Heart right ventricle (tissue), 16 donors: ENCODE measurements at regions not wholly inside any gene's neighbourhood (a gene's known extent, or its start where the extent isn't known, plus 50 kb on each side); places are given as distances from the start of the nearest gene placed in this dataset.
"Not testable (repeated sequence)": the region's sequence is repeated elsewhere in the genome, so short reads cannot be mapped to it uniquely, and the experiment has no call there.

ENCODE experiments used
- ATAC-seq, 8 donors: fragments of 200-7000 bp; cut with Tn5 transposase; one replicate each; pipeline ENCODE4 v1.9.1; 2020; ENCODE audit warnings: mild to moderate bottlenecking in 8 of 8, moderate library complexity in 8 of 8, moderate number of reproducible peaks in 1 of 8
- DNase-seq, 2 donors: peaks; one replicate each; pipeline ENCODE4 v3.0.0-alpha.2; 2020
- H3K27ac ChIP-seq, 10 donors: fragments of 200-600 bp; sonication (generic) in 2 of 10; one replicate each; pipeline versions ENCODE4 v1.5.0 to v1.8.0; 2020 to 2022; ENCODE audit warnings: mild to moderate bottlenecking in 3 of 10
- H3K27me3 ChIP-seq, 7 donors: fragments of 200-600 bp; one replicate each; pipeline ENCODE4 v1.8.0; 2021 to 2022; ENCODE audit warnings: mild to moderate bottlenecking in 2 of 7
- H3K36me3 ChIP-seq, 9 donors: fragments of 200-600 bp; sonication (generic) in 1 of 9; one replicate each; pipeline versions ENCODE4 v1.5.0 to v1.8.0; 2020 to 2022; ENCODE audit warnings: mild to moderate bottlenecking in 2 of 9
- H3K4me1 ChIP-seq, 9 donors: fragments of 200-600 bp; sonication (generic) in 1 of 9; one replicate each; pipeline versions ENCODE4 v1.5.0 to v1.8.0; 2020 to 2022; ENCODE audit warnings: mild to moderate bottlenecking in 4 of 9
- H3K4me3 ChIP-seq, 10 donors: fragments of 200-600 bp; sonication (generic) in 2 of 10; one replicate each; pipeline versions ENCODE4 v1.5.0 to v1.8.0; 2020 to 2022; ENCODE audit warnings: mild to moderate bottlenecking in 7 of 10, moderate library complexity in 2 of 10
- H3K9me3 ChIP-seq, 11 donors: fragments of 200-600 bp in 10 of 11; sonication (generic) in 2 of 11; one replicate each; pipeline versions ENCODE4 v1.5.0 to v1.8.0; 2013 to 2022; ENCODE audit warnings: mild to moderate bottlenecking in 2 of 11, control low read depth in 1 of 11, moderate library complexity in 1 of 11
- WGBS, 2 donors: extraction: QIAGEN DNeasy Blood & Tissue Kit; methylation state at CpG; one replicate each; pipeline ENCODE4 v1.1.7; 2013; ENCODE audit warnings: inconsistent platforms in 1 of 2; 5-methylcytosine and 5-hydroxymethylcytosine counted together
- intact Hi-C, 10 donors: fragments of 100-400 bp; cut with DNase I; formaldehyde crosslinking; loops; one replicate each; pipeline versions ENCODE4 v1.11.1 to v1.14.2; 2022
- TF ChIP-seq, protein P1 (sequence below), 9 donors: fragments of 200-600 bp; sonication (generic) in 2 of 9; IDR thresholded peaks; one replicate each; pipeline versions ENCODE4 v1.5.0 to v1.8.0; 2021 to 2022; ENCODE audit warnings: antibody characterized with exemption in 9 of 9, mild to moderate bottlenecking in 5 of 9, moderate library complexity in 1 of 9
- donor health status: Arrhythmogenic right ventricular cardiomyopathy.
- donor health status: ischemic (EF 13 %, LVEDD 7.1; RV severe dilation, severe dysfunction).
- donor health status: healthy with polysubstance abuse.
- donor health status: DM: no; HTN: yes; CAD: no.
- donor health status: DM: no; HTN: no; CAD: no.
- donor health status: ischemic (EF 25% LVEDD 6.9; RV normal size, moderate dysfunction).
- donor health status: ischemic (EF 25% LVEDD 5.7; RV mildly dilated, moderate dysfunction).
- donor health status: healthy.
- donor health status: DM: yes; HTN: yes; CAD: no.
- donor health status: Ischemic cardiomyopathy.
- donor health status: ischemic (EF 35%, LVEDD 5.7; RV mildly dilated, moderate dysfunction).
- donor health status: nonischemic (EF 11% LVEDD 7.7; RV severe dilation, severe dysfunction).
- donor health status: DM: yes; HTN: yes; CAD: no.
- donor health status: PGD.
- donor health status: ischemic (EF 29% LVEDD 5.4; RV normal size, mild dysfunction).
- donor health status: nonischemic (EF 23%, LVEDD 6.1; RV moderate dilation, normal function).

GRCh38 chr7:68892236-68892635 lies 706.0 kb upstream of the AUTS2 start:
- ATAC-seq (no peak), DNase-seq (no peak)
- intact Hi-C loops, result no loop called here
- Histone ChIP-seq H3K9me3 (no peaks in the 10 kb centered on the region), H3K4me3 (no peak overlapping the region), H3K27me3 (peaks cover 0 to 10% (median 0%) of the 10 kb centered on the region in 7 donors), H3K27ac (no peak overlapping the region), H3K36me3 (no peaks in the 10 kb centered on the region), H3K4me1 (peaks cover 0 to 4% (median 0%) of the 10 kb centered on the region in 9 donors)
- TF ChIP-seq, protein P1, sequence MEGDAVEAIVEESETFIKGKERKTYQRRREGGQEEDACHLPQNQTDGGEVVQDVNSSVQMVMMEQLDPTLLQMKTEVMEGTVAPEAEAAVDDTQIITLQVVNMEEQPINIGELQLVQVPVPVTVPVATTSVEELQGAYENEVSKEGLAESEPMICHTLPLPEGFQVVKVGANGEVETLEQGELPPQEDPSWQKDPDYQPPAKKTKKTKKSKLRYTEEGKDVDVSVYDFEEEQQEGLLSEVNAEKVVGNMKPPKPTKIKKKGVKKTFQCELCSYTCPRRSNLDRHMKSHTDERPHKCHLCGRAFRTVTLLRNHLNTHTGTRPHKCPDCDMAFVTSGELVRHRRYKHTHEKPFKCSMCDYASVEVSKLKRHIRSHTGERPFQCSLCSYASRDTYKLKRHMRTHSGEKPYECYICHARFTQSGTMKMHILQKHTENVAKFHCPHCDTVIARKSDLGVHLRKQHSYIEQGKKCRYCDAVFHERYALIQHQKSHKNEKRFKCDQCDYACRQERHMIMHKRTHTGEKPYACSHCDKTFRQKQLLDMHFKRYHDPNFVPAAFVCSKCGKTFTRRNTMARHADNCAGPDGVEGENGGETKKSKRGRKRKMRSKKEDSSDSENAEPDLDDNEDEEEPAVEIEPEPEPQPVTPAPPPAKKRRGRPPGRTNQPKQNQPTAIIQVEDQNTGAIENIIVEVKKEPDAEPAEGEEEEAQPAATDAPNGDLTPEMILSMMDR (IDR thresholded peaks at IDR 0.05), result no peak
- 77 to 79% methylated on average over 3 of the region's 3 CpGs for WGBS, 2 donors

- intact Hi-C loops, result no loop called here
- Histone ChIP-seq H3K9me3 (no peaks in the 10 kb centered on the region), H3K27me3 (peaks cover 0 to 10% (median 0%) of the 10 kb centered on the region in 7 donors), H3K4me1 (peaks cover 0 to 4% (median 0%) of the 10 kb centered on the region in 9 donors), H3K27ac (no peak overlapping the region), H3K36me3 (no peaks in the 10 kb centered on the region), H3K4me3 (no peak overlapping the region)
- TF ChIP-seq, protein P1 (IDR thresholded peaks at IDR 0.05), result no peak
- 51 to 58% methylated on average over 4 of the region's 4 CpGs for WGBS, 2 donors
- no peak for ATAC-seq
- no peak for DNase-seq
Measured at GRCh38 chr7:68893411-68893810, 704.9 kb upstream of the AUTS2 start.

DNA sequence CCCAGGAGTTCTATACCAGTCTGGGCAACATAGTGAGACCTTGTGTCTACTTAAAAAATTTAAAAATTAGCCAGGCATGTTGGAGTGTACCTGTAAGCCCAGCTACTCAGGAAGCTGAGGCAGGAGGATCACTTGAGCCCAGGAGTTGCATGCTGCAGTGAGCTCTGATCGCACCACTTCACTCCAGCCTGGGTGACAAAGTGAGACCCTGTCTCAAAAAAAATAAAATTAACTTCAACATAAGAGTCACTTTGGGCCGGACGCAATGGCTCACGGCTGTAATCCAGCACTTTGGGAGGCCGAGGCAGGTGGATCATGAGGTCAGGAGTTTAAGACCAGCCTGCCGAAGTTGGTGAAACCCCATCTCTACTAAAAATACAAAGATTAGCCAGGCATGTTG lies 699.1 kb upstream of the AUTS2 start:
- H3K36me3 ChIP-seq, H3K4me3 ChIP-seq, ATAC-seq, intact Hi-C loops, H3K27ac ChIP-seq, H3K4me1 ChIP-seq, H3K27me3 ChIP-seq, DNase-seq: not testable (repeated sequence)
- H3K9me3 ChIP-seq, result peaks cover 0 to 11% (median 0%) of the 10 kb centered on the region in 11 donors
- WGBS, 2 donors, result 87 to 92% methylated on average over 6 of the region's 6 CpGs

GRCh38 chr7:68900096-68900495 lies 698.2 kb upstream of the AUTS2 start:
- H3K9me3 ChIP-seq, result peaks cover 0 to 11% (median 0%) of the 10 kb centered on the region in 11 donors
- H3K36me3 ChIP-seq, result no peaks in the 10 kb centered on the region
- ATAC-seq, result no peak
- TF ChIP-seq, protein P1 (IDR thresholded peaks at IDR 0.05), result no peak
- intact Hi-C loops, result no loop called here
- no peak for DNase-seq
- no peak overlapping the region for H3K4me3 ChIP-seq
- 86 to 87% methylated on average over 9 of the region's 9 CpGs for WGBS, 2 donors
- H3K27me3 ChIP-seq, result peaks cover 0 to 3% (median 0%) of the 10 kb centered on the region in 7 donors
- H3K4me1 ChIP-seq, result no peaks in the 10 kb centered on the region
- no peak overlapping the region for H3K27ac ChIP-seq

- Histone ChIP-seq H3K27ac (no peak overlapping the region), H3K4me3 (no peak overlapping the region), H3K4me1 (no peaks in the 10 kb centered on the region), H3K36me3 (no peaks in the 10 kb centered on the region), H3K9me3 (peaks cover 0 to 16% (median 0%) of the 10 kb centered on the region in 11 donors), H3K27me3 (peaks cover 0 to 13% (median 0%) of the 10 kb centered on the region in 7 donors)
- TF ChIP-seq, protein P1 (IDR thresholded peaks at IDR 0.05), result no peak
- DNase-seq (no peak), ATAC-seq (no peak)
- WGBS, 2 donors, result 78 to 81% methylated on average over 3 of the region's 3 CpGs
- intact Hi-C loops, result no loop called here
Measured at GRCh38 chr7:68904630-68905029, 693.6 kb upstream of the AUTS2 start.
